Testis (tissue), 2 donors: ENCODE measurements at regions not wholly inside any gene's neighbourhood (a gene's known extent, or its start where the extent isn't known, plus 50 kb on each side); places are given as distances from the start of the nearest gene placed in this dataset.
"Not testable (repeated sequence)": the region's sequence is repeated elsewhere in the genome, so short reads cannot be mapped to it uniquely, and the experiment has no call there.

Experiments used
- DNase-seq: peaks from one replicate; pipeline ENCODE4 v3.0.0-alpha.2; 2019
- H3K27ac ChIP-seq, 2 donors: fragments of 200-600 bp; sonication (generic); one replicate each; pipeline ENCODE4 v1.5.1; 2019
- H3K27me3 ChIP-seq: fragments of 200-600 bp; sonication (generic); one replicate; pipeline ENCODE4 v1.5.1; 2019
- H3K36me3 ChIP-seq: fragments of 200-600 bp; sonication (generic); one replicate; pipeline ENCODE4 v1.5.1; 2017; ENCODE audit warnings: low read depth; ENCODE audit errors: missing control alignments
- H3K4me1 ChIP-seq: fragments of 200-600 bp; sonication (generic); one replicate; pipeline ENCODE4 v1.5.1; 2019
- H3K4me3 ChIP-seq, 2 donors: fragments of 200-600 bp; sonication (generic); one replicate each; pipeline ENCODE4 v1.5.1; 2017 to 2019
- H3K9me3 ChIP-seq: fragments of 200-600 bp; sonication (generic); one replicate; pipeline ENCODE4 v1.5.1; 2017
- POLR2A ChIP-seq: fragments of 450-650 bp; IDR thresholded peaks from one replicate; pipeline ENCODE4 v1.6.1; 2017; ENCODE audit warnings: antibody characterized with exemption, mild to moderate bottlenecking, moderate library complexity
- WGBS, 2 donors: methylation state at CpG; one replicate each; pipeline ENCODE4 v1.1.5; 2018; 5-methylcytosine and 5-hydroxymethylcytosine counted together
- intact Hi-C: fragments of 100-400 bp; cut with DNase I; formaldehyde crosslinking; loops from one replicate; pipeline ENCODE4 v1.15.1; 2023; ENCODE audit warnings: low total_unique reads
- TF ChIP-seq, protein P1 (sequence below), 3 experiments: fragments of 450-650 bp in 2 of 3; fragments of 200-600 bp in 1 of 3; sonication (generic) in 1 of 3; IDR thresholded peaks; one replicate each; pipeline ENCODE4 v1.5.1; 2016 to 2019; ENCODE audit warnings: antibody characterized with exemption in 3 of 3, mild to moderate bottlenecking in 2 of 3, moderate library complexity in 1 of 3

DNA sequence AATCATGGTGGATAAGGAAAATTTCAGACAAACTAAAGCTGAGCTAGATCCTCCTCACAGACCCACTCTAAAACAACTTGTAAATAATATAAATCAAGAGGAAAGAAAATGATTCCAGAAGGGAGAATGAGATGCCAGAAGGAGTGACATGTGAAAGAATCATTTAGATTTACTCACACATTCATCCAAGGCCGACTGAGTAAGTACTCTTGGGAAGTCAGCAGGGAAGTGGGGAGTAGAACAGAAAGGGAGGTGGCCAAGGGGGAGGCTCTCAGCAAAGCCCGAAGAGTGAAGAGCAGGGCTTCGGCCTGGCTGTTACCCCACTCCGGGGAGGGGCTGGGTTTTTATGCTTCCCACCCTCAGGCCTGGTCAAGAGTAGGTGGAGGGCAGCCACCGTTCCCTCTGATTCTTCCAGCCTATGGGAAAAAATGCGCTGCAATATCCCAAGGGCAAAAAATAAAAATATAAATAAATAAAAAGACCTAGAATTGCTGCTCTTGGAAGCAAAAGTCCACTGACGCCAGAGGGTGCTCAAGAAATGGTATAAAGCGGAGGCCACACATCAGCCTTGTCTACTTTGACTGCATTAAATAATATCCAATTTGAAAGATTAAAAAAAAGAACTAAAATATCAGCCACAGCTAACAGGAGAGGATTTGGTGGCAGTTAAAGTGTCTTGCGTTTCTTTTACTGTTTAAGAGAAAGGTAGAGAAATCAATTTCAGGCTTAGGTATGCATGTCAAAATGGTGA is 110.2 kb upstream of the COL5A1 start:
- Histone ChIP-seq H3K36me3 (no peaks in the 10 kb centered on the region), H3K27me3 (no peaks in the 10 kb centered on the region), H3K4me3 (no peak overlapping the region), H3K9me3 (no peaks in the 10 kb centered on the region), H3K27ac (no peak overlapping the region), H3K4me1 (peaks cover 4% of the 10 kb centered on the region)
- 68 to 82% methylated on average over 9 of the region's 9 CpGs for WGBS, 2 donors
- TF ChIP-seq POLR2A: no peak
- TF ChIP-seq, protein P1, sequence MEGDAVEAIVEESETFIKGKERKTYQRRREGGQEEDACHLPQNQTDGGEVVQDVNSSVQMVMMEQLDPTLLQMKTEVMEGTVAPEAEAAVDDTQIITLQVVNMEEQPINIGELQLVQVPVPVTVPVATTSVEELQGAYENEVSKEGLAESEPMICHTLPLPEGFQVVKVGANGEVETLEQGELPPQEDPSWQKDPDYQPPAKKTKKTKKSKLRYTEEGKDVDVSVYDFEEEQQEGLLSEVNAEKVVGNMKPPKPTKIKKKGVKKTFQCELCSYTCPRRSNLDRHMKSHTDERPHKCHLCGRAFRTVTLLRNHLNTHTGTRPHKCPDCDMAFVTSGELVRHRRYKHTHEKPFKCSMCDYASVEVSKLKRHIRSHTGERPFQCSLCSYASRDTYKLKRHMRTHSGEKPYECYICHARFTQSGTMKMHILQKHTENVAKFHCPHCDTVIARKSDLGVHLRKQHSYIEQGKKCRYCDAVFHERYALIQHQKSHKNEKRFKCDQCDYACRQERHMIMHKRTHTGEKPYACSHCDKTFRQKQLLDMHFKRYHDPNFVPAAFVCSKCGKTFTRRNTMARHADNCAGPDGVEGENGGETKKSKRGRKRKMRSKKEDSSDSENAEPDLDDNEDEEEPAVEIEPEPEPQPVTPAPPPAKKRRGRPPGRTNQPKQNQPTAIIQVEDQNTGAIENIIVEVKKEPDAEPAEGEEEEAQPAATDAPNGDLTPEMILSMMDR (IDR thresholded peaks at IDR 0.05): no peak
- DNase-seq: no peak
- intact Hi-C loops: no loop called here

DNA sequence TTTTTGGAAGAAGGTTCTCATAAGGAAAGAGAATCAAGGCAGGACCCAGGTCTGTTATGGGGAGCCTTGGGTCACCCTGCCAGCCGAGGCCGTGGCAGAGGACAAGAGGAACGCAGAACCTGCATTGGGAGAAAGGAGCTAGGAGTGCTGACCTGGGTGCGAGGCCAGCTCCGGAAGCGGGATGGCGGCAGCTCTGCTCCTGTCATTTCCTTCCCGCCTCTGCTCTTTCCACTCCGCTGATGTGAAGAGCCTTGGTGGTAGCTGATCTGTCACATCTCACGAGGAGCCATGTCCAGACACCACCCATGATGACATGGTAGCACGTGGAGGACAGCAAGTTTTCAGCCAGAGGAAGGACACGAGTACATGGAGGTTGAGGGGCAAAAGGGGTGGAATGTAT is 109.5 kb upstream of the COL5A1 start:
- WGBS, 2 donors: 75 to 96% methylated on average over 12 of the region's 12 CpGs
- no peaks in the 10 kb centered on the region for H3K9me3 ChIP-seq
- peaks cover under 1% of the 10 kb centered on the region for H3K4me1 ChIP-seq
- DNase-seq: no peak
- no peaks in the 10 kb centered on the region for H3K27me3 ChIP-seq
- no peaks in the 10 kb centered on the region for H3K36me3 ChIP-seq
- H3K27ac ChIP-seq: no peak overlapping the region
- TF ChIP-seq POLR2A: no peak
- TF ChIP-seq, protein P1 (IDR thresholded peaks at IDR 0.05): no peak
- no peak overlapping the region for H3K4me3 ChIP-seq
- intact Hi-C loops: no loop called here

GRCh38 chr9:134532661-134533060 is 108.9 kb upstream of the COL5A1 start:
- H3K27ac ChIP-seq, intact Hi-C loops, DNase-seq, H3K27me3 ChIP-seq, H3K36me3 ChIP-seq, H3K4me1 ChIP-seq, H3K9me3 ChIP-seq, H3K4me3 ChIP-seq: not testable (repeated sequence)
- 97 to 98% methylated on average over 9 of the region's 9 CpGs for WGBS, 2 donors

- peaks cover 5% of the 10 kb centered on the region for H3K4me1 ChIP-seq
- TF ChIP-seq, protein P1 (IDR thresholded peaks at IDR 0.05): no peak
- TF ChIP-seq POLR2A: no peak
- H3K27ac ChIP-seq: no peak overlapping the region
- DNase-seq: no peak
- WGBS, 2 donors: 73 to 74% methylated on average over 23 to 28 of the region's 28 CpGs
- no peaks in the 10 kb centered on the region for H3K9me3 ChIP-seq
- no peaks in the 10 kb centered on the region for H3K36me3 ChIP-seq
- intact Hi-C loops: no loop called here
- no peaks in the 10 kb centered on the region for H3K27me3 ChIP-seq
- no peak overlapping the region for H3K4me3 ChIP-seq
Observed at GRCh38 chr9:134533850-134534588, 107.6 kb upstream of the COL5A1 start.

- Histone ChIP-seq H3K9me3 (no peaks in the 10 kb centered on the region), H3K4me3 (no peak overlapping the region), H3K27ac (no peak overlapping the region), H3K4me1 (peaks cover 5% of the 10 kb centered on the region), H3K36me3 (no peaks in the 10 kb centered on the region), H3K27me3 (no peaks in the 10 kb centered on the region)
- no peak for DNase-seq
- 55 to 59% methylated on average over 12 of the region's 12 CpGs for WGBS, 2 donors
- intact Hi-C loops: no loop called here
- TF ChIP-seq POLR2A: no peak
- TF ChIP-seq, protein P1 (IDR thresholded peaks at IDR 0.05): no peak
Observed at GRCh38 chr9:134534661-134535080, 106.9 kb upstream of the COL5A1 start.
